ENCODE measurements at regions not wholly inside any gene's neighbourhood (a gene's known extent, or its start where the extent isn't known, plus 50 kb on each side); places are given as distances from the start of the nearest gene placed in this dataset.
A peak's percentile ranks its signal among the peaks of the same experiment; 100 is the strongest.

GRCh38 chr4:3871181-3871852 is 105.1 kb downstream of the ADRA2C start:
- ChIA-PET CTCF (no interaction called here), POLR2A (no interaction called here)
- no peak overlapping the region for H3K4me3 ChIP-seq (ENCODE audit: control insufficient read depth in 1 of 2, extremely low read depth in 1 of 2, low read length in 1 of 2)
- Mint-ChIP-seq H3K36me3 (no peaks in the 10 kb centered on the region), H3K4me3 (peak overlapping the region in 2 of 3 donors; percentile 7 to 59), H3K4me1 (peaks cover 5 to 11% (median 6%) of the 10 kb centered on the region in 3 donors), H3K27me3 (peaks cover 40 to 57% of the 10 kb centered on the region in 2 donors), H3K9me3 (no peaks in the 10 kb centered on the region), H3K27ac (no peak overlapping the region)
- peaks cover 0 to 95% of the 10 kb centered on the region in 2 experiments for H3K27me3 ChIP-seq (replicated peaks in 1 of 2; ENCODE audit: control insufficient read depth in 2 of 2, extremely low read depth in 1 of 2, insufficient read depth in 2 of 2, low read length in 1 of 2)
- ATAC-seq (replicated peaks in 1 of 4), result peak in 1 of 4 experiments; percentile 44
- DNase-seq, result peak in 16 of 35 experiments; percentile 4 to 41 (median 22)
- no peaks in the 10 kb centered on the region for H3K36me3 ChIP-seq (ENCODE audit: control insufficient read depth in 2 of 2, extremely low read depth in 1 of 2, insufficient read depth in 1 of 2, low read length in 1 of 2)
- WGBS (ENCODE audit: insufficient coverage), result 8% methylated on average over 45 of the region's 53 CpGs
- peaks cover 0 to 12% of the 10 kb centered on the region in 2 experiments for H3K4me1 ChIP-seq (ENCODE audit: control insufficient read depth in 1 of 2, extremely low read depth in 1 of 2, insufficient read depth in 2 of 2, low read length in 2 of 2)
- no peak overlapping the region for H3K27ac ChIP-seq (ENCODE audit: low read length)
- no peaks in the 10 kb centered on the region for H3K9me3 ChIP-seq

- WGBS (ENCODE audit: insufficient coverage), result 11% methylated on average over 44 of the region's 59 CpGs
- peaks cover 3 to 94% of the 10 kb centered on the region in 2 experiments for H3K27me3 ChIP-seq (replicated peaks in 1 of 2; ENCODE audit: control insufficient read depth in 2 of 2, extremely low read depth in 1 of 2, insufficient read depth in 2 of 2, low read length in 1 of 2)
- H3K4me1 ChIP-seq (ENCODE audit: control insufficient read depth in 1 of 2, extremely low read depth in 1 of 2, insufficient read depth in 2 of 2, low read length in 2 of 2), result peaks cover 0 to 12% of the 10 kb centered on the region in 2 experiments
- DNase-seq (no peak), ATAC-seq (replicated peaks in 1 of 4) (no peak)
- H3K4me1 Mint-ChIP-seq, result peaks cover 5 to 11% (median 6%) of the 10 kb centered on the region in 3 donors
- H3K4me3 ChIP-seq (ENCODE audit: control insufficient read depth in 1 of 2, extremely low read depth in 1 of 2, low read length in 1 of 2), result no peak overlapping the region
- H3K36me3 Mint-ChIP-seq, result no peaks in the 10 kb centered on the region
- H3K36me3 ChIP-seq (ENCODE audit: control insufficient read depth in 2 of 2, extremely low read depth in 1 of 2, insufficient read depth in 1 of 2, low read length in 1 of 2), result no peaks in the 10 kb centered on the region
- ChIA-PET CTCF (no interaction called here), POLR2A (no interaction called here)
- no peak overlapping the region for H3K27ac Mint-ChIP-seq
- no peak overlapping the region for H3K27ac ChIP-seq (ENCODE audit: low read length)
- no peaks in the 10 kb centered on the region for H3K9me3 Mint-ChIP-seq
- H3K4me3 Mint-ChIP-seq, result peak overlapping the region in 1 of 3 donors; percentile 59
- peaks cover 45 to 62% of the 10 kb centered on the region in 2 donors for H3K27me3 Mint-ChIP-seq
- no peaks in the 10 kb centered on the region for H3K9me3 ChIP-seq
Measured at GRCh38 chr4:3871881-3872833, 106.0 kb downstream of the ADRA2C start.

GRCh38 chr4:3872834-3873313 is 106.7 kb downstream of the ADRA2C start:
- WGBS (ENCODE audit: insufficient coverage), result 74% methylated on average over 17 of the region's 17 CpGs
- ATAC-seq (replicated peaks in 1 of 4), result no peak
- POLR2A ChIA-PET, result no interaction called here

GRCh38 chr4:3873408-3874027 is 107.3 kb downstream of the ADRA2C start:
- Histone ChIP-seq H3K27me3 (replicated peaks in 1 of 2; ENCODE audit: control insufficient read depth in 2 of 2, extremely low read depth in 1 of 2, insufficient read depth in 2 of 2, low read length in 1 of 2) (peaks cover 6 to 88% of the 10 kb centered on the region in 2 experiments), H3K27ac (ENCODE audit: low read length) (no peak overlapping the region), H3K4me1 (ENCODE audit: control insufficient read depth in 1 of 2, extremely low read depth in 1 of 2, insufficient read depth in 2 of 2, low read length in 2 of 2) (peaks cover 0 to 14% of the 10 kb centered on the region in 2 experiments), H3K9me3 (no peaks in the 10 kb centered on the region), H3K4me3 (ENCODE audit: control insufficient read depth in 1 of 2, extremely low read depth in 1 of 2, low read length in 1 of 2) (no peak overlapping the region), H3K36me3 (ENCODE audit: control insufficient read depth in 2 of 2, extremely low read depth in 1 of 2, insufficient read depth in 1 of 2, low read length in 1 of 2) (no peaks in the 10 kb centered on the region)
- Mint-ChIP-seq H3K36me3 (no peaks in the 10 kb centered on the region), H3K4me3 (peak overlapping the region in 1 of 3 donors; percentile 22), H3K9me3 (peaks cover 0 to 12% (median 5%) of the 10 kb centered on the region in 3 donors), H3K4me1 (peaks cover 6 to 11% (median 7%) of the 10 kb centered on the region in 3 donors), H3K27me3 (peaks cover 58 to 73% of the 10 kb centered on the region in 2 donors), H3K27ac (no peak overlapping the region)
- POLR2A ChIA-PET, result no interaction called here
- ATAC-seq (replicated peaks in 1 of 4), result no peak
- CTCF ChIA-PET, result no interaction called here
- DNase-seq, result no peak
- 59% methylated on average over 10 of the region's 14 CpGs for WGBS (ENCODE audit: insufficient coverage)

More at GRCh38 chr4:3872834-3873313, 106.7 kb downstream of the ADRA2C start:
- no peak for DNase-seq
- peaks cover 52 to 67% of the 10 kb centered on the region in 2 donors for H3K27me3 Mint-ChIP-seq
- CTCF ChIA-PET, result no interaction called here
- Histone ChIP-seq H3K27ac (ENCODE audit: low read length) (no peak overlapping the region), H3K4me1 (ENCODE audit: control insufficient read depth in 1 of 2, extremely low read depth in 1 of 2, insufficient read depth in 2 of 2, low read length in 2 of 2) (peaks cover 0 to 12% of the 10 kb centered on the region in 2 experiments), H3K9me3 (no peaks in the 10 kb centered on the region), H3K27me3 (replicated peaks in 1 of 2; ENCODE audit: control insufficient read depth in 2 of 2, extremely low read depth in 1 of 2, insufficient read depth in 2 of 2, low read length in 1 of 2) (peaks cover 3 to 89% of the 10 kb centered on the region in 2 experiments), H3K4me3 (ENCODE audit: control insufficient read depth in 1 of 2, extremely low read depth in 1 of 2, low read length in 1 of 2) (no peak overlapping the region), H3K36me3 (ENCODE audit: control insufficient read depth in 2 of 2, extremely low read depth in 1 of 2, insufficient read depth in 1 of 2, low read length in 1 of 2) (no peaks in the 10 kb centered on the region)
- no peak overlapping the region for H3K27ac Mint-ChIP-seq
- H3K4me3 Mint-ChIP-seq, result peak overlapping the region in 1 of 3 donors; percentile 22
- H3K4me1 Mint-ChIP-seq, result peaks cover 5 to 11% (median 6%) of the 10 kb centered on the region in 3 donors
- H3K9me3 Mint-ChIP-seq, result peaks cover 0 to 7% (median 5%) of the 10 kb centered on the region in 3 donors
- no peaks in the 10 kb centered on the region for H3K36me3 Mint-ChIP-seq

- DNase-seq (no peak), ATAC-seq (replicated peaks in 1 of 4) (no peak)
- 80% methylated on average over 10 of the region's 16 CpGs for WGBS (ENCODE audit: insufficient coverage)
- Histone ChIP-seq H3K27me3 (replicated peaks in 1 of 2; ENCODE audit: control insufficient read depth in 2 of 2, extremely low read depth in 1 of 2, insufficient read depth in 2 of 2, low read length in 1 of 2) (peaks cover 7 to 88% of the 10 kb centered on the region in 2 experiments), H3K36me3 (ENCODE audit: control insufficient read depth in 2 of 2, extremely low read depth in 1 of 2, insufficient read depth in 1 of 2, low read length in 1 of 2) (no peaks in the 10 kb centered on the region), H3K4me3 (ENCODE audit: control insufficient read depth in 1 of 2, extremely low read depth in 1 of 2, low read length in 1 of 2) (no peak overlapping the region), H3K27ac (ENCODE audit: low read length) (no peak overlapping the region), H3K4me1 (ENCODE audit: control insufficient read depth in 1 of 2, extremely low read depth in 1 of 2, insufficient read depth in 2 of 2, low read length in 2 of 2) (peaks cover 0 to 18% of the 10 kb centered on the region in 2 experiments), H3K9me3 (no peaks in the 10 kb centered on the region)
- Mint-ChIP-seq H3K36me3 (no peaks in the 10 kb centered on the region), H3K4me1 (peaks cover 9 to 15% (median 10%) of the 10 kb centered on the region in 3 donors), H3K4me3 (no peak overlapping the region), H3K27ac (no peak overlapping the region), H3K9me3 (peaks cover 0 to 12% (median 5%) of the 10 kb centered on the region in 3 donors), H3K27me3 (peaks cover 63 to 75% of the 10 kb centered on the region in 2 donors)
- ChIA-PET POLR2A (no interaction called here), CTCF (no interaction called here)
Measured at GRCh38 chr4:3874028-3874415, 107.8 kb downstream of the ADRA2C start.

- Histone ChIP-seq H3K36me3 (ENCODE audit: control insufficient read depth in 2 of 2, extremely low read depth in 1 of 2, insufficient read depth in 1 of 2, low read length in 1 of 2) (no peaks in the 10 kb centered on the region), H3K4me1 (ENCODE audit: control insufficient read depth in 1 of 2, extremely low read depth in 1 of 2, insufficient read depth in 2 of 2, low read length in 2 of 2) (peaks cover 0 to 24% of the 10 kb centered on the region in 2 experiments), H3K4me3 (ENCODE audit: control insufficient read depth in 1 of 2, extremely low read depth in 1 of 2, low read length in 1 of 2) (no peak overlapping the region), H3K27me3 (replicated peaks in 1 of 2; ENCODE audit: control insufficient read depth in 2 of 2, extremely low read depth in 1 of 2, insufficient read depth in 2 of 2, low read length in 1 of 2) (peaks cover 7 to 88% of the 10 kb centered on the region in 2 experiments), H3K9me3 (no peaks in the 10 kb centered on the region), H3K27ac (ENCODE audit: low read length) (no peak overlapping the region)
- CTCF ChIA-PET, result no interaction called here
- Mint-ChIP-seq H3K27ac (no peak overlapping the region), H3K36me3 (no peaks in the 10 kb centered on the region), H3K9me3 (peaks cover 0 to 12% (median 5%) of the 10 kb centered on the region in 3 donors), H3K27me3 (peaks cover 66 to 78% of the 10 kb centered on the region in 2 donors), H3K4me3 (no peak overlapping the region), H3K4me1 (peaks cover 15 to 21% (median 16%) of the 10 kb centered on the region in 3 donors)
- DNase-seq, result no peak
- POLR2A ChIA-PET, result no interaction called here
- WGBS (ENCODE audit: insufficient coverage), result 72% methylated on average over 6 of the region's 11 CpGs
- no peak for ATAC-seq (replicated peaks in 1 of 4)
Measured at GRCh38 chr4:3874525-3875110, 108.4 kb downstream of the ADRA2C start.
